Adrenal gland (tissue), 5 donors: ENCODE measurements at regions not wholly inside any gene's neighbourhood (a gene's known extent, or its start where the extent isn't known, plus 50 kb on each side); places are given as distances from the start of the nearest gene placed in this dataset.

Experiments used
- CTCF ChIP-seq, 6 experiments: fragments of 450-650 bp in 4 of 6; fragments of 200-600 bp in 2 of 6; sonication (generic) in 1 of 6; IDR thresholded peaks; 1 replicate in 5 of 6; 2 replicates in 1 of 6; pipeline versions ENCODE4 v1.5.1 to v1.8.0; 2016 to 2021; ENCODE audit warnings: antibody characterized with exemption in 6 of 6, mild to moderate bottlenecking in 2 of 6, moderate library complexity in 1 of 6
- POLR2A ChIP-seq, 2 donors: fragments of 450-650 bp; IDR thresholded peaks; one replicate each; pipeline ENCODE4 v1.6.1; 2017; ENCODE audit warnings: antibody characterized with exemption in 2 of 2, mild to moderate bottlenecking in 2 of 2, moderate library complexity in 1 of 2
- donor health status: DM: no; HTN: no; CAD: no.

DNA sequence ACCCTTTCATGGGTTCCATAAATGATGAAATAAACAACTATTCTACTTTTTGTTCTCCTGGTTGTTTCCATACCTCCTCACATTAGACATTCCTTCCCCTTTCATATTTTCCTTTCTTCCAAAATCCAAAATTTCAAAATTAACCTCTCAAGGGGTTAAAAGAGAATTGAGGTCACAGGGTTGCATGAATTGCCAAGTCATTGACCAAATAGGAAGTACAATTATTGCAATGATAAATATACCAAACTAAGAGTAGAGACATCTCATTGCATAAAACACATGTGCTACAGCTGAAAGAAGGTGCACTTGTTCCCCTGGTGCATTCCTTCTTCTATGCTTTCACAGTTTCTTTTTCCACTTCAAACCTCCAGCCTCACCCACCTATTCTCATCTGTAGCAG lies 136.1 kb downstream of the KCTD12 start:
- TF ChIP-seq POLR2A (IDR thresholded peaks at IDR 0.05), result no peak
- no peak for TF ChIP-seq CTCF (IDR thresholded peaks at IDR 0.05)
